SK-N-SH treated with all-trans-retinoic acid at 6 μM for 48 hours (cell line): ENCODE measurements at regions not wholly inside any gene's neighbourhood (a gene's known extent, or its start where the extent isn't known, plus 50 kb on each side); places are given as distances from the start of the nearest gene placed in this dataset.

Experiments
- ATAC-seq: fragments of 200-7000 bp; cut with Tn5 transposase; 3 replicates; pipeline ENCODE4 v1.9.1; 2020; ENCODE audit warnings: mild to moderate bottlenecking, moderate library complexity
- BACH2 ChIP-seq: fragments of 250-450 bp; sonication (Bioruptor Pico); IDR thresholded peaks from 2 replicates; pipeline ENCODE4 v1.9.0; 2021; ENCODE audit warnings: mild to moderate bottlenecking, borderline replicate concordance
- CSDC2 ChIP-seq: fragments of 250-450 bp; sonication (Bioruptor Pico); IDR thresholded peaks from 2 replicates; pipeline ENCODE4 v1.5.0; 2020; ENCODE audit warnings: mild to moderate bottlenecking, moderate library complexity
- CSRNP3 ChIP-seq: fragments of 250-450 bp; sonication (Bioruptor Pico); IDR thresholded peaks from 2 replicates; pipeline ENCODE4 v1.5.1; 2021; ENCODE audit warnings: mild to moderate bottlenecking, moderate library complexity
- ESRRG ChIP-seq: fragments of 250-450 bp; sonication (Bioruptor Pico); IDR thresholded peaks from 2 replicates; pipeline ENCODE4 v1.6.1; 2021; ENCODE audit warnings: mild to moderate bottlenecking
- GLIS3 ChIP-seq: fragments of 250-450 bp; sonication (Bioruptor Pico); IDR thresholded peaks from 2 replicates; pipeline ENCODE4 v1.5.0; 2020; ENCODE audit warnings: mild to moderate bottlenecking, moderate library complexity
- ISL1 ChIP-seq: fragments of 250-450 bp; sonication (Bioruptor Pico); IDR thresholded peaks from 2 replicates; pipeline ENCODE4 v2.1.2; 2022; ENCODE audit warnings: mild to moderate bottlenecking, moderate library complexity
- OSR1 ChIP-seq: fragments of 250-450 bp; sonication (Bioruptor Pico); IDR thresholded peaks from 2 replicates; pipeline ENCODE4 v1.8.0; 2022; ENCODE audit warnings: moderate library complexity, mild to moderate bottlenecking, inconsistent platforms
- PATZ1 ChIP-seq: fragments of 250-450 bp; sonication (Bioruptor Pico); IDR thresholded peaks from 2 replicates; pipeline ENCODE4 v1.8.0; 2020; ENCODE audit warnings: mild to moderate bottlenecking, moderate library complexity, borderline replicate concordance
- PPARA ChIP-seq: fragments of 250-450 bp; sonication (Bioruptor Pico); IDR thresholded peaks from 2 replicates; pipeline ENCODE4 v1.5.0; 2020; ENCODE audit warnings: mild to moderate bottlenecking, borderline replicate concordance
- RARB ChIP-seq: fragments of 250-450 bp; sonication (Bioruptor Pico); IDR thresholded peaks from 2 replicates; pipeline ENCODE4 v1.8.0; 2021; ENCODE audit warnings: mild to moderate bottlenecking, moderate library complexity
- SNAI2 ChIP-seq: fragments of 250-450 bp; sonication (Bioruptor Pico); IDR thresholded peaks from 2 replicates; pipeline ENCODE4 v1.5.0; 2020; ENCODE audit warnings: mild to moderate bottlenecking, moderate library complexity
- TCF4 ChIP-seq: fragments of 250-450 bp; sonication (Bioruptor Pico); IDR thresholded peaks from 2 replicates; pipeline ENCODE4 v1.8.0; 2021; ENCODE audit warnings: mild to moderate bottlenecking, moderate library complexity, borderline replicate concordance
- TOX ChIP-seq: fragments of 250-450 bp; sonication (Bioruptor Pico); IDR thresholded peaks from 2 replicates; pipeline ENCODE4 v1.8.0; 2021; ENCODE audit warnings: mild to moderate bottlenecking, moderate library complexity, borderline replicate concordance
- TSHZ2 ChIP-seq: fragments of 250-450 bp; sonication (Bioruptor Pico); IDR thresholded peaks from 2 replicates; pipeline ENCODE4 v1.5.0; 2020; ENCODE audit warnings: mild to moderate bottlenecking, moderate library complexity
- ZC3H10 ChIP-seq: fragments of 250-450 bp; sonication (Bioruptor Pico); IDR thresholded peaks from 2 replicates; pipeline ENCODE4 v1.5.1; 2021; ENCODE audit warnings: mild to moderate bottlenecking, moderate library complexity
- ZFP3 ChIP-seq: fragments of 250-450 bp; sonication (Bioruptor Pico); IDR thresholded peaks from 2 replicates; pipeline ENCODE4 v1.5.0; 2020; ENCODE audit warnings: mild to moderate bottlenecking, moderate library complexity
- ZFP30 ChIP-seq: fragments of 450-650 bp; formaldehyde crosslinking; IDR thresholded peaks from 2 replicates; pipeline ENCODE4 v1.5.0; 2022; ENCODE audit warnings: mild to moderate bottlenecking, moderate library complexity
- ZNF565 ChIP-seq: fragments of 450-650 bp; formaldehyde crosslinking; conservative IDR thresholded peaks from 2 replicates; pipeline ENCODE4 v1.5.0; 2020; ENCODE audit warnings: low read depth, mild to moderate bottlenecking, moderate library complexity
- ZNF70 ChIP-seq: fragments of 450-650 bp; formaldehyde crosslinking; IDR thresholded peaks from 2 replicates; pipeline ENCODE4 v1.5.0; 2020; ENCODE audit warnings: mild to moderate bottlenecking, moderate library complexity
- ZNF8 ChIP-seq: fragments of 450-650 bp; formaldehyde crosslinking; IDR thresholded peaks from 2 replicates; pipeline ENCODE4 v1.5.0; 2020; ENCODE audit warnings: mild to moderate bottlenecking, moderate library complexity
- TF ChIP-seq, protein P1 (sequence below): fragments of 250-450 bp; sonication (Bioruptor Pico); IDR thresholded peaks from 2 replicates; pipeline ENCODE4 v1.5.1; 2020; ENCODE audit warnings: low read depth, mild to moderate bottlenecking, moderate library complexity

DNA sequence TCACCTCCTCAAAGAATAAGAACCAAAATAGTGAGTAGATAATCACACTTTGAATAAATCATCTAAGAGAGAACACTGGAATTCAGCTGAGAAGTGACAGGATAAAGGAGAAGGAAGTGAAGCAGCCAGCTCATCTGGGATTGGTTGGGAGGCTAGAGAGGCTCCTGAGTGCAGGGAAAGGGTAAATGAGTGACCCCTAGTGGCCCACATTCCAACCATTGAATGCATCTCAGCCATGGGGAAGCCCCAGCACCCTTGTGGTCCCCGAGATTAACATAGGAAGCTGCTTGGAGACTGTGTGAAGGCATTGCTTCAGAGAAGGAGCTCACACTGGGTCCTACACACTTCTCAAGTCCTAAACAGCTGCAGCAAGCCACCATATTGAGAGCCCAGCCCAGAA lies 82.3 kb downstream of the JRKL start:
- peak; percentile 38; the same call in 1 of the 3 replicates for ATAC-seq
- TF ChIP-seq CSRNP3 (CRISPR knock-in tag) = no peak
- TF ChIP-seq ZNF70 (CRISPR knock-in tag) = no peak
- TF ChIP-seq, protein P1, sequence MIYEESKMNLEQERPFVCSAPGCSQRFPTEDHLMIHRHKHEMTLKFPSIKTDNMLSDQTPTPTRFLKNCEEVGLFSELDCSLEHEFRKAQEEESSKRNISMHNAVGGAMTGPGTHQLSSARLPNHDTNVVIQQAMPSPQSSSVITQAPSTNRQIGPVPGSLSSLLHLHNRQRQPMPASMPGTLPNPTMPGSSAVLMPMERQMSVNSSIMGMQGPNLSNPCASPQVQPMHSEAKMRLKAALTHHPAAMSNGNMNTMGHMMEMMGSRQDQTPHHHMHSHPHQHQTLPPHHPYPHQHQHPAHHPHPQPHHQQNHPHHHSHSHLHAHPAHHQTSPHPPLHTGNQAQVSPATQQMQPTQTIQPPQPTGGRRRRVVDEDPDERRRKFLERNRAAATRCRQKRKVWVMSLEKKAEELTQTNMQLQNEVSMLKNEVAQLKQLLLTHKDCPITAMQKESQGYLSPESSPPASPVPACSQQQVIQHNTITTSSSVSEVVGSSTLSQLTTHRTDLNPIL (CRISPR knock-in tag) = no peak
- TF ChIP-seq ESRRG (CRISPR knock-in tag) = no peak
- TF ChIP-seq TOX (CRISPR knock-in tag) = no peak
- no peak for TF ChIP-seq CSDC2 (CRISPR knock-in tag)
- no peak for TF ChIP-seq ZNF8 (CRISPR knock-in tag)
- no peak for TF ChIP-seq ZFP30 (CRISPR knock-in tag)
- TF ChIP-seq ZNF565 = no peak
- TF ChIP-seq PPARA = no peak
- no peak for TF ChIP-seq ZC3H10

DNA sequence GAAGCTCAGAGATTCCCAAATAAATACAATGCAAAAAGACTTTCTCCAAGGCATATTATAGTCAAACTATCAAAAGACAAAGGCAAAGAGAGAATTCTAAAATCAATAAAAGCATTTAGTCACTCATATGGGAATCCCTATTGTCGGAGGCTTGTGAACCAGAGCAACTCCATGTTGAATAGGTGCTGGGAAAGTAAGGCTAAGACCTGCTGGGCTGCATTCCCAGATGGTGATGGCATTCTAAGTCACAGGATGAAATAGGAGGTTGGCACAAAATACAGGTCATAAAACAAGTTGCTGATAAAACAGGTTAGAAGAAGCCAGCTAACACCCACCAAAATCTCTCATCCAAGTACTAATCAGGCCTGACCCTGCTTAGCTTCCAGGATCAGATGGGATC lies 84.5 kb downstream of the JRKL start:
- TF ChIP-seq, protein P1 (CRISPR knock-in tag) = no peak
- no peak for TF ChIP-seq ZNF8 (CRISPR knock-in tag)
- TF ChIP-seq TCF4 (CRISPR knock-in tag) = no peak
- no peak for TF ChIP-seq CSDC2 (CRISPR knock-in tag)
- no peak for TF ChIP-seq ESRRG (CRISPR knock-in tag)
- no peak for TF ChIP-seq ZFP3 (CRISPR knock-in tag)
- no peak for TF ChIP-seq ZNF565
- TF ChIP-seq ZC3H10 = no peak
- TF ChIP-seq TSHZ2 (CRISPR knock-in tag) = no peak
- no peak for TF ChIP-seq PPARA
- no peak for TF ChIP-seq BACH2
- TF ChIP-seq SNAI2 (CRISPR knock-in tag) = no peak
- no peak for TF ChIP-seq TOX (CRISPR knock-in tag)
- no peak for ATAC-seq

DNA sequence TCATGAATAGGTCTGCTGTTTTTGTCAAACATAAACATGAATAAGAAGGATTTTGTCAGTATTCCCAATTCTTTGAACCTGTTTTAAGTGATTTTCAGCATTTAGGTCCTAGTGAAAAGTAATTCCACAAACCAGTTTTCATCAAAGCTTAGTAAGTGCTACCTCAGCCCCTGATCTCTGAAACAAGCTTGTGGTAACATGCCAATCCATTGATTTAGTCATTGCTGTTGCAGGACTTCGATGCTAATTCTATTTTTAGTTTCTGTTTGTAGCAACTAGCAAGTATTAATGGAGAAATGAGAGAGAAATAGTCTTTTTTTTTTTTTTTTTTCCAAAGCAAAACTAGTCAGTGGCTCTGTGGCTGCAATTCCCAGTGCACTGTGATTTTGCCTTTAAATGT lies 91.4 kb downstream of the JRKL start:
- ATAC-seq = no peak
- no peak for TF ChIP-seq ZNF565
- TF ChIP-seq SNAI2 (CRISPR knock-in tag) = no peak
- TF ChIP-seq PATZ1 (CRISPR knock-in tag) = no peak
- no peak for TF ChIP-seq TOX (CRISPR knock-in tag)
- TF ChIP-seq ZC3H10 = no peak
- TF ChIP-seq ZFP30 (CRISPR knock-in tag) = no peak
- TF ChIP-seq GLIS3 (CRISPR knock-in tag) = no peak
- TF ChIP-seq TCF4 (CRISPR knock-in tag) = no peak
- no peak for TF ChIP-seq ZNF8 (CRISPR knock-in tag)
- TF ChIP-seq RARB (CRISPR knock-in tag) = no peak
- TF ChIP-seq PPARA = no peak
- TF ChIP-seq CSRNP3 (CRISPR knock-in tag) = no peak
- TF ChIP-seq OSR1 (CRISPR knock-in tag) = no peak
- no peak for TF ChIP-seq ESRRG (CRISPR knock-in tag)
- no peak for TF ChIP-seq CSDC2 (CRISPR knock-in tag)
- TF ChIP-seq ISL1 (CRISPR knock-in tag) = no peak
- TF ChIP-seq, protein P1 (CRISPR knock-in tag) = no peak
- TF ChIP-seq ZNF70 (CRISPR knock-in tag) = no peak
